B cell (primary cell): ENCODE measurements at regions not wholly inside any gene's neighbourhood (a gene's known extent, or its start where the extent isn't known, plus 50 kb on each side); places are given as distances from the start of the nearest gene placed in this dataset.

Source experiments
- ATAC-seq: fragments of 200-7000 bp; cut with Tn5 transposase; one replicate; pipeline ENCODE4 v1.10.0; 2021; ENCODE audit warnings: low read depth, mild to moderate bottlenecking, moderate number of reproducible peaks, moderate library complexity
- CTCF ChIA-PET: fragments of 350-600 bp; sonication (Branson Sonifier 250); formaldehyde crosslinking; loops from one replicate; lab custom pipeline; 2021; ENCODE audit warnings: antibody characterized with exemption, inconsistent platforms; lab: Charles Lee
- POLR2A ChIA-PET: fragments of 350-600 bp; sonication (Branson Sonifier 250); formaldehyde crosslinking; loops from one replicate; lab custom pipeline; 2021; ENCODE audit warnings: antibody characterized with exemption; lab: Charles Lee
- DNase-seq: peaks from one replicate; pipeline ENCODE4 v3.0.0; 2013
- H2AFZ ChIP-seq: 2 replicates; pipeline ENCODE4 v1.6.1; 2012; ENCODE audit warnings: mild to moderate bottlenecking, low read depth, low read length; ENCODE audit not compliant: insufficient read depth, poor library complexity, severe bottlenecking
- H3K27ac ChIP-seq, 2 donors: 1 replicate in 1 of 2; 2 replicates in 1 of 2; pipeline ENCODE4 v1.5.1; 2012 to 2013; ENCODE audit warnings: low read length in 2 of 2, mild to moderate bottlenecking in 2 of 2, moderate library complexity in 1 of 2
- H3K27me3 ChIP-seq, 4 experiments: fragments of 200-600 bp in 1 of 4; sonication (generic) in 1 of 4; replicated peaks in 1 of 4; 1 replicate in 2 of 4; 2 replicates in 2 of 4; pipeline versions ENCODE4 v1.6.1 to v1.7.0; 2013 to 2016; ENCODE audit warnings: low read length in 3 of 4, mild to moderate bottlenecking in 2 of 4, mixed read lengths in 1 of 4, moderate library complexity in 1 of 4; ENCODE audit not compliant: insufficient read depth in 4 of 4, control insufficient read depth in 3 of 4; ENCODE audit errors: control extremely low read depth in 1 of 4
- H3K36me3 ChIP-seq, 2 experiments: replicated peaks in 1 of 2; 1 replicate in 1 of 2; 2 replicates in 1 of 2; pipeline versions ENCODE4 v1.6.1 to v1.7.1; 2013; ENCODE audit warnings: low read length in 1 of 2; ENCODE audit not compliant: insufficient read depth in 2 of 2, control insufficient read depth in 1 of 2; ENCODE audit errors: control extremely low read depth in 1 of 2, extremely low read depth in 1 of 2
- H3K4me1 ChIP-seq, 2 donors: fragments of 200-600 bp in 1 of 2; sonication (generic) in 1 of 2; 1 replicate in 1 of 2; 2 replicates in 1 of 2; pipeline versions ENCODE4 v1.5.1 to v1.6.1; 2013 to 2017; ENCODE audit warnings: low read length in 2 of 2; ENCODE audit not compliant: control insufficient read depth in 2 of 2, insufficient read depth in 2 of 2
- H3K4me2 ChIP-seq: replicated peaks from 2 replicates; pipeline ENCODE3; 2012; ENCODE audit warnings: mild to moderate bottlenecking, low read depth, low read length; ENCODE audit not compliant: poor library complexity, severe bottlenecking
- H3K4me3 ChIP-seq, 5 experiments: fragments of 200-600 bp in 1 of 5; sonication (generic) in 1 of 5; 1 replicate in 3 of 5; 2 replicates in 2 of 5; pipeline versions ENCODE4 v1.5.1 to v1.7.0; 2011 to 2016; ENCODE audit warnings: low read length in 4 of 5, mild to moderate bottlenecking in 4 of 5, low read depth in 2 of 5, control low read depth in 1 of 5, moderate library complexity in 1 of 5; ENCODE audit not compliant: insufficient read depth in 1 of 5; ENCODE audit errors: control extremely low read depth in 1 of 5, extremely low read depth in 1 of 5
- H3K79me2 ChIP-seq: fragments of 200-600 bp; sonication (generic); one replicate; pipeline ENCODE4 v1.6.0; 2016; ENCODE audit warnings: low read length; ENCODE audit not compliant: control insufficient read depth, insufficient read depth
- H3K9ac ChIP-seq: fragments of 200-600 bp; sonication (generic); 2 replicates; pipeline ENCODE4 v1.6.1; 2017; ENCODE audit warnings: mild to moderate bottlenecking, low read length, moderate library complexity
- H3K9me3 ChIP-seq, 3 donors: one replicate each; pipeline versions ENCODE4 v1.6.1 to v1.7.1; 2013; ENCODE audit warnings: low read length in 2 of 3; ENCODE audit not compliant: control insufficient read depth in 2 of 3, insufficient read depth in 1 of 3; ENCODE audit errors: control extremely low read depth in 1 of 3
- H4K20me1 ChIP-seq: 2 replicates; pipeline ENCODE4 v1.6.0; 2012; ENCODE audit warnings: mild to moderate bottlenecking, low read length; ENCODE audit not compliant: insufficient read depth, control insufficient read depth, poor library complexity, severe bottlenecking
- H3K27ac Mint-ChIP-seq: one replicate; pipeline ENCODE4 v1.8.0; 2021; ENCODE audit warnings: mixed read lengths
- H3K27me3 Mint-ChIP-seq: one replicate; pipeline ENCODE4 v1.8.0; 2021; ENCODE audit warnings: mixed read lengths
- H3K4me1 Mint-ChIP-seq: one replicate; pipeline ENCODE4 v1.8.0; 2021; ENCODE audit warnings: mixed read lengths
- H3K4me3 Mint-ChIP-seq: one replicate; pipeline ENCODE4 v1.8.0; 2021; ENCODE audit warnings: mixed read lengths
- H3K9me3 Mint-ChIP-seq: one replicate; pipeline ENCODE4 v1.8.0; 2022; ENCODE audit warnings: mixed read lengths; ENCODE audit not compliant: insufficient read depth
- CTCF ChIP-seq: fragments of 200-600 bp; IDR thresholded peaks from one replicate; pipeline ENCODE4 v1.8.0; 2022; ENCODE audit warnings: antibody characterized with exemption, mild to moderate bottlenecking
- EZH2 ChIP-seq: IDR thresholded peaks from 2 replicates; pipeline ENCODE4 v1.6.1; 2012; ENCODE audit warnings: borderline replicate concordance, low read depth, mild to moderate bottlenecking, moderate library complexity, low read length; ENCODE audit not compliant: insufficient read depth, poor library complexity, severe bottlenecking
- WGBS: methylation state at CpG from one replicate; pipeline ENCODE4 v1.1.5; 2013; ENCODE audit warnings: missing lambda C conversion rate; ENCODE audit not compliant: insufficient coverage; 5-methylcytosine and 5-hydroxymethylcytosine counted together
- intact Hi-C: fragments of 100-400 bp; cut with micrococcal nuclease; formaldehyde crosslinking; loops from one replicate; pipeline ENCODE4 v1.10.0; 2022

DNA sequence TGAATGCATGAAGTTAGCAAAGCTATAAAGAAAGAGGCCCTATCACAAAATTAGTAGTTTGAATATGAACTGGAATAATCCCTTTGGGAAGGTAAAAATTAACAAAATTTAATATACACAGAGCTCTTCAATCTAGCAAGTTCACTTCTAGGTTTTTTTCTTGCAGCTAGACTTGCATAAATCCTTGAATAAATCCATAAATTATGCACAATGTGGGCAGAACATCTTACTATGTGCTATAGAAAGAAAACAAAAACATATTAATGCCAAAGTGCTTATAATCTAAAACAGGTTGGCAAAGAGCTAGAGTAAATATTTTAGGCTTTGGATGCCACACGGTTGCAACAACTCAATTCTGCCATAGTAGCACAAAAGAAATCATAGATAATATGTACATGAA, 138.5 kb upstream of the FREM1 start:
- no peaks in the 10 kb centered on the region for H3K27me3 ChIP-seq
- CTCF ChIA-PET, result no interaction called here
- no peaks in the 10 kb centered on the region for H3K27me3 Mint-ChIP-seq
- ATAC-seq (no peak), DNase-seq (no peak)
- H3K79me2 ChIP-seq, result no peaks in the 10 kb centered on the region
- H4K20me1 ChIP-seq, result no peaks in the 10 kb centered on the region
- intact Hi-C loops, result no loop called here
- no peak overlapping the region for H3K4me3 Mint-ChIP-seq
- H3K27ac Mint-ChIP-seq, result no peak overlapping the region
- no peak overlapping the region for H3K4me3 ChIP-seq
- no peaks in the 10 kb centered on the region for H3K9me3 Mint-ChIP-seq
- WGBS, result no CpG with 5 or more reads among the region's 1 CpG
- POLR2A ChIA-PET, result no interaction called here
- no peak overlapping the region for H2AFZ ChIP-seq
- TF ChIP-seq CTCF, result no peak
- no peak for TF ChIP-seq EZH2
- H3K36me3 ChIP-seq, result no peaks in the 10 kb centered on the region
- no peaks in the 10 kb centered on the region for H3K4me1 ChIP-seq
- no peak overlapping the region for H3K4me2 ChIP-seq
- no peak overlapping the region for H3K9ac ChIP-seq
- no peaks in the 10 kb centered on the region for H3K4me1 Mint-ChIP-seq
- no peaks in the 10 kb centered on the region for H3K9me3 ChIP-seq
- no peak overlapping the region for H3K27ac ChIP-seq

DNA sequence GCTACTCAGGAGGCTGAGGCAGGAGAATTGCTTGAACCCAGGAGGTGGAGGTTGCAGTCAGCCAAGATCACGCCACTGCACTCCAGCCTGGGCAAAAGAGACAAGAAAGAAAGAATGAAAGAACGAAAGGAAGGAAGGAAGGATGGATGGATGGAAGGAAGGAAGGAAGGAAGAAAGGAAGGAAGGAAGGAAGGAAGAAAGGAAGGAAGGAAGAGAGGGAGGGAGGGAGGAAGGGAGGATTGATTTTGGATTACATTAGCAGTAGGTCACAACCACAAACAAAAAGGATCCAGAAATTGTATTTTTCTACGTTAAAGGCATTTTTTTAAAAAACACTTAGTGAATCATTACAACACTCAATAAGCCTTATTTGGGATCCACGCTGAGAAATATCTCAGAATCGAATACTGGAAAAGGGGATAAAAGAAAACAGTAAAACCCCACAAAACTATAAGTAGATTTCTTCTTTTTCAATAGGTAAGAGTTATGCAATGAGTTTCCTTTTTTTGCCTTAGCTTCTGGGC, 136.9 kb upstream of the FREM1 start:
- Mint-ChIP-seq H3K27me3 (no peaks in the 10 kb centered on the region), H3K9me3 (no peaks in the 10 kb centered on the region), H3K27ac (no peak overlapping the region), H3K4me1 (no peaks in the 10 kb centered on the region), H3K4me3 (no peak overlapping the region)
- Histone ChIP-seq H3K36me3 (no peaks in the 10 kb centered on the region), H3K27ac (no peak overlapping the region), H3K4me2 (no peak overlapping the region), H3K4me1 (no peaks in the 10 kb centered on the region), H3K9ac (no peak overlapping the region), H3K4me3 (no peak overlapping the region), H3K79me2 (no peaks in the 10 kb centered on the region), H4K20me1 (no peaks in the 10 kb centered on the region), H3K27me3 (no peaks in the 10 kb centered on the region), H2AFZ (no peak overlapping the region), H3K9me3 (no peaks in the 10 kb centered on the region)
- POLR2A ChIA-PET, result no interaction called here
- TF ChIP-seq CTCF (no peak), EZH2 (no peak)
- WGBS, result 100% methylated on average over 1 of the region's 5 CpGs
- CTCF ChIA-PET, result no interaction called here
- DNase-seq (no peak), ATAC-seq (no peak)
- intact Hi-C loops, result no loop called here
